H9 (cell line): ENCODE measurements at regions not wholly inside any gene's neighbourhood (a gene's known extent, or its start where the extent isn't known, plus 50 kb on each side); places are given as distances from the start of the nearest gene placed in this dataset.

ENCODE experiments used
- DNase-seq: peaks from one replicate; pipeline ENCODE4 v3.0.0-alpha.2; 2017
- H2AFZ ChIP-seq: one replicate; pipeline ENCODE4 v1.6.1; 2013; ENCODE audit warnings: mild to moderate bottlenecking, low read length, control low read depth, moderate library complexity
- H2AK5ac ChIP-seq: 2 replicates; pipeline ENCODE4 v1.6.1; 2013; ENCODE audit warnings: low read length, control low read depth, mixed read lengths; ENCODE audit not compliant: insufficient read length
- H2BK120ac ChIP-seq: one replicate; pipeline ENCODE4 v1.6.1; 2013; ENCODE audit warnings: low read depth, mild to moderate bottlenecking, low read length, control low read depth, inconsistent platforms; ENCODE audit not compliant: poor library complexity, severe bottlenecking
- H2BK12ac ChIP-seq: 2 replicates; pipeline ENCODE4 v1.6.1; 2013; ENCODE audit warnings: low read length, control low read depth, mixed read lengths, low read depth; ENCODE audit not compliant: insufficient read length
- H2BK15ac ChIP-seq: 2 replicates; pipeline ENCODE4 v1.6.1; 2013; ENCODE audit warnings: low read depth, low read length, control low read depth
- H2BK20ac ChIP-seq: one replicate; pipeline ENCODE4 v1.6.1; 2013; ENCODE audit warnings: low read depth, mild to moderate bottlenecking, low read length, control low read depth, inconsistent platforms; ENCODE audit not compliant: poor library complexity, severe bottlenecking
- H2BK5ac ChIP-seq: 2 replicates; pipeline ENCODE4 v1.6.1; 2013; ENCODE audit warnings: low read length, control low read depth, mixed read lengths; ENCODE audit not compliant: insufficient read length
- H3K14ac ChIP-seq: 2 replicates; pipeline ENCODE4 v1.6.1; 2013; ENCODE audit warnings: low read length, control low read depth; ENCODE audit not compliant: insufficient read depth
- H3K18ac ChIP-seq: 2 replicates; pipeline ENCODE4 v1.6.1; 2013; ENCODE audit warnings: low read depth, mild to moderate bottlenecking, mixed read lengths, low read length, control low read depth; ENCODE audit not compliant: insufficient read length
- H3K23ac ChIP-seq: 2 replicates; pipeline ENCODE4 v1.6.1; 2013; ENCODE audit warnings: low read length, control low read depth, mixed read lengths, low read depth; ENCODE audit not compliant: insufficient read length
- H3K23me2 ChIP-seq: 2 replicates; pipeline ENCODE4 v1.6.1; 2013; ENCODE audit warnings: low read depth, mild to moderate bottlenecking, mixed read lengths, low read length, control low read depth; ENCODE audit not compliant: insufficient read length, poor library complexity, severe bottlenecking
- H3K27ac ChIP-seq: 2 replicates; pipeline ENCODE4 v1.5.1; 2013; ENCODE audit warnings: low read length, control low read depth, mixed read lengths, low read depth; ENCODE audit not compliant: insufficient read length
- H3K27me3 ChIP-seq: 2 replicates; pipeline ENCODE4 v1.6.1; 2013; ENCODE audit warnings: low read length, control low read depth, inconsistent platforms; ENCODE audit not compliant: insufficient read depth
- H3K4ac ChIP-seq: 2 replicates; pipeline ENCODE4 v1.6.1; 2013; ENCODE audit warnings: low read depth, mild to moderate bottlenecking, control low read depth, inconsistent platforms, low read length, moderate library complexity
- H3K4me1 ChIP-seq: 2 replicates; pipeline ENCODE4 v1.6.1; 2013; ENCODE audit warnings: low read length, control low read depth, inconsistent platforms; ENCODE audit not compliant: insufficient read depth
- H3K4me2 ChIP-seq: 2 replicates; pipeline ENCODE4 v1.6.1; 2013; ENCODE audit warnings: low read length, control low read depth, mixed read lengths; ENCODE audit not compliant: insufficient read length, insufficient read depth
- H3K56ac ChIP-seq: 2 replicates; pipeline ENCODE4 v1.6.1; 2013; ENCODE audit warnings: low read depth, mild to moderate bottlenecking, mixed read lengths, low read length, control low read depth; ENCODE audit not compliant: insufficient read length
- H3K79me1 ChIP-seq: 2 replicates; pipeline ENCODE4 v1.6.1; 2013; ENCODE audit warnings: low read depth, mild to moderate bottlenecking, moderate library complexity, low read length, control low read depth, inconsistent platforms; ENCODE audit not compliant: insufficient read depth, poor library complexity, severe bottlenecking
- H3K79me2 ChIP-seq: 2 replicates; pipeline ENCODE4 v1.6.1; 2013; ENCODE audit warnings: low read length, control low read depth, inconsistent platforms; ENCODE audit not compliant: insufficient read depth
- H3K9ac ChIP-seq: 2 replicates; pipeline ENCODE4 v1.6.1; 2013; ENCODE audit warnings: low read length, control low read depth, mixed read lengths; ENCODE audit not compliant: insufficient read length; ENCODE audit errors: extremely low read depth
- H3K9me3 ChIP-seq: one replicate; pipeline ENCODE4 v1.6.1; 2013; ENCODE audit warnings: low read depth, low read length, inconsistent platforms; ENCODE audit not compliant: control insufficient read depth
- H3T11ph ChIP-seq: one replicate; pipeline ENCODE4 v1.6.1; 2013; ENCODE audit warnings: mild to moderate bottlenecking, low read length, control low read depth, inconsistent platforms
- H4K20me1 ChIP-seq: one replicate; pipeline ENCODE4 v1.6.1; 2013; ENCODE audit not compliant: control insufficient read depth, insufficient read length, insufficient read depth
- H4K5ac ChIP-seq: 2 replicates; pipeline ENCODE4 v1.6.1; 2013; ENCODE audit warnings: low read depth, mild to moderate bottlenecking, mixed read lengths, low read length, control low read depth; ENCODE audit not compliant: insufficient read length
- H4K8ac ChIP-seq: replicated peaks from 2 replicates; pipeline ENCODE4 v1.6.1; 2013; ENCODE audit warnings: low read length, control low read depth, mixed read lengths, low read depth; ENCODE audit not compliant: insufficient read length
- H4K91ac ChIP-seq: 2 replicates; pipeline ENCODE4 v1.6.1; 2013; ENCODE audit warnings: low read depth, mild to moderate bottlenecking, moderate library complexity, mixed read lengths, low read length, control low read depth; ENCODE audit not compliant: insufficient read length
- H3K27ac Mint-ChIP-seq, 3 experiments: 2 replicates in 2 of 3; 3 replicates in 1 of 3; pipeline ENCODE4 v1.8.0; 2020 to 2021; ENCODE audit warnings: mixed read lengths in 3 of 3, mild to moderate bottlenecking in 1 of 3, moderate library complexity in 1 of 3
- H3K27me3 Mint-ChIP-seq: 2 replicates; pipeline ENCODE4 v1.8.0; 2021; ENCODE audit warnings: low read depth, mild to moderate bottlenecking, moderate library complexity, mixed read lengths
- H3K36me3 Mint-ChIP-seq, 3 experiments: 2 replicates in 2 of 3; 3 replicates in 1 of 3; pipeline ENCODE4 v1.8.0; 2020 to 2021; ENCODE audit warnings: low read depth in 3 of 3, mixed read lengths in 3 of 3; ENCODE audit not compliant: insufficient read depth in 1 of 3
- H3K4me1 Mint-ChIP-seq, 2 experiments: 2 replicates each; pipeline ENCODE4 v1.8.0; 2020; ENCODE audit warnings: mixed read lengths in 2 of 2
- H3K4me3 Mint-ChIP-seq, 2 experiments: 2 replicates in 1 of 2; 3 replicates in 1 of 2; pipeline ENCODE4 v1.8.0; 2020 to 2021; ENCODE audit warnings: mild to moderate bottlenecking in 2 of 2, mixed read lengths in 2 of 2, moderate library complexity in 1 of 2
- H3K9me3 Mint-ChIP-seq, 2 experiments: 2 replicates in 1 of 2; 3 replicates in 1 of 2; pipeline ENCODE4 v1.8.0; 2020; ENCODE audit warnings: mild to moderate bottlenecking in 2 of 2, mixed read lengths in 2 of 2, moderate library complexity in 1 of 2
- CTCF ChIP-seq: fragments of 200-600 bp; sonication (generic); conservative IDR thresholded peaks from 3 replicates; pipeline ENCODE4 v1.8.0; 2021; ENCODE audit warnings: antibody characterized with exemption, mild to moderate bottlenecking
- WGBS: extraction: QIAGEN DNeasy Blood & Tissue Kit; methylation state at CpG from one replicate; pipeline ENCODE4 v1.1.7; 2013; ENCODE audit warnings: missing lambda C conversion rate, low lambda C conversion rate, mixed read lengths; ENCODE audit not compliant: insufficient read length; ENCODE audit errors: extremely low coverage; 5-methylcytosine and 5-hydroxymethylcytosine counted together

DNA sequence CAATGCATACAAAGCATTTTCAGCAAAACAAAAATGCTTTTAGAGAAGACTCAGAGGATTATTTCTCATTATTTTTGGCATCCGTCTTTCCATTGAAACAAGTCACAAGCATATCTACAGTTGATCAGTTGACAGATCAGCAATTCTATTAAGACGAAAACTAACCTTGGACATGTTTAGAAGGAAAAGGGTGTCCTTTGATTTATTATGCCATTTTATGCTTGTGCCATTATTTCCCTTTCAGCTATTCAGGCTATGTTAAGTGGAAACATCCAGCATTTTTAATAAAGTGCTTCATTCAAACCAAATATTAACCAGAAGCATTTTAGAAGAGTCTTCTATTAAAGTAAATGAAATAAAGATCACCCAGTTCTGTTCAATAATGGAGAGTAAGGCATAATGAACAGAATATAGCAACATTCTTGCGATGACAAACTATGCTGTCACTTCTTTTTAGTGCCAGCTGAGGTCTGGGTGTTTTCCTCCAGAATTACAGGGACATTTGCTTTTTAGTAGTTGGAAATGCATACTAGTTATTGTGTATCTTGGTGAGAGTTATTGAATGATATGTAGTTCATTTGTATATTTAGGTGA is 481.4 kb downstream of the PLA2G4A start:
- no peak overlapping the region for H2BK15ac ChIP-seq
- H3T11ph ChIP-seq, result no peak overlapping the region
- no peak overlapping the region for H2BK5ac ChIP-seq
- no peak for DNase-seq
- H3K27me3 ChIP-seq, result no peaks in the 10 kb centered on the region
- no peak overlapping the region for H2BK20ac ChIP-seq
- H2BK120ac ChIP-seq, result no peak overlapping the region
- H3K9me3 ChIP-seq, result no peaks in the 10 kb centered on the region
- H4K91ac ChIP-seq, result no peak overlapping the region
- no peak overlapping the region for H3K4me2 ChIP-seq
- no peak overlapping the region for H3K9ac ChIP-seq
- WGBS, result no CpG with 5 or more reads among the region's 3 CpGs
- H3K79me2 ChIP-seq, result no peaks in the 10 kb centered on the region
- no peaks in the 10 kb centered on the region for H3K4me1 ChIP-seq
- no peak overlapping the region for H3K23ac ChIP-seq
- no peaks in the 10 kb centered on the region for H4K20me1 ChIP-seq
- no peak overlapping the region for H4K5ac ChIP-seq
- H3K4me1 Mint-ChIP-seq, result no peaks in the 10 kb centered on the region
- no peak overlapping the region for H2AFZ ChIP-seq
- no peak overlapping the region for H3K14ac ChIP-seq
- H3K18ac ChIP-seq, result no peak overlapping the region
- H2AK5ac ChIP-seq, result no peak overlapping the region
- H3K9me3 Mint-ChIP-seq, result no peaks in the 10 kb centered on the region
- no peaks in the 10 kb centered on the region for H3K79me1 ChIP-seq
- H3K4ac ChIP-seq, result no peak overlapping the region
- H3K36me3 Mint-ChIP-seq, result no peaks in the 10 kb centered on the region
- H3K27ac Mint-ChIP-seq, result no peak overlapping the region
- no peak overlapping the region for H3K27ac ChIP-seq
- no peaks in the 10 kb centered on the region for H3K27me3 Mint-ChIP-seq
- H3K23me2 ChIP-seq, result no peaks in the 10 kb centered on the region
- no peak overlapping the region for H2BK12ac ChIP-seq
- H4K8ac ChIP-seq, result no peak overlapping the region
- H3K56ac ChIP-seq, result no peak overlapping the region
- H3K4me3 Mint-ChIP-seq, result no peak overlapping the region
- TF ChIP-seq CTCF, result no peak
